NCI-H69 (cell line): ENCODE measurements at regions not wholly inside any gene's neighbourhood (a gene's known extent, or its start where the extent isn't known, plus 50 kb on each side); places are given as distances from the start of the nearest gene placed in this dataset.
"Not testable (repeated sequence)": the region's sequence is repeated elsewhere in the genome, so short reads cannot be mapped to it uniquely, and the experiment has no call there.

Source experiments
- DNase-seq: peaks from one replicate; lab custom pipeline; 2025; lab: John Stamatoyannopoulos, UW

DNA sequence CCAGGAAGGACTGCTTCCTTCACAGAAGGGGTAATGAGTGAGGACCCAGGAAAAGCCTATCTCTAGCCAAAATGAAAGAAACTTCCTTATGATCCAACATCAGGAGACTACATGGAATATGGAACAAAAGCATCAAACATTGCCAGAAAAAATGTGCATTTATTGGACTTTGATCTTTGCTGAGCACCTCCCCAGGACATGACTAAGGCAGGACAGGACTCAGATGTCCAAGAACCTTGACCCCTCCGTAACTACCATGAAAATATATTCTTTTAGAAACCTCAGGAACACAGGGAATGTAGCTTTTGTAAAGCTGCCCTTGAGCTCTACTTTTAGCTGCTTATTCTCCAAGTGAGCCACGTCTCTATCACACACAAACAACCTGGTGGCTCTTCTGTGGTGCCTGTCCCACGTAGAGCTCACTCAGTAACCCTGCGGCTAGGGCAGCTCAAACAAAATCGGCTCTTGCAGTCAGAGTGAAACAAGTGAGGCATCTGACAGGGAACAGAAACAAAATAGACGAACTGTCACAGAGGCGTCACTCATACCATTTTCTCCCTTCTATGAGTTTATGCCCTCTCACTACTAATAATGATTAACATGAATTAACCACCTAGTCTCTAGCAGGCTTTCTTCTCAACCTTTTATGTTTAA, 471.5 kb upstream of the API5 start:
- no peak for DNase-seq

DNA sequence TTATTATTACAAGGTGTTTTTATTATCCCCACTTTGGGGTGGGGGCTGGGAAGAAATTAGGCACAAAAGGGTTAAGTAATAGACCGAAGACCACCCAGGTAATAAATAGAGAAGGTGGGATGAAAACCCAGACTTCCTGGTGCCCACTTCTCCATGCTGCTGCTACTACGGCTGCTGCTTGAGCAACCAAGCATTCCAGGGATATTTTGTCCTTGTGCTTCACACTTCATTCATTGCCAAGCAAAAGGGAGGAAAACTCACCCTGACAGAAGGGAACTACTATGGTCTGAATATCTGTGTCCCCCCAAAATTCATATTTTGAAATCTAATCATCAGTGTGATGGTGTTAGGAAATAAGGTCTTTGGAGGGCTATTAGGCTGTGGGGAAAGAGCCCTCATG, 470.9 kb upstream of the API5 start:
- no peak for DNase-seq

DNA sequence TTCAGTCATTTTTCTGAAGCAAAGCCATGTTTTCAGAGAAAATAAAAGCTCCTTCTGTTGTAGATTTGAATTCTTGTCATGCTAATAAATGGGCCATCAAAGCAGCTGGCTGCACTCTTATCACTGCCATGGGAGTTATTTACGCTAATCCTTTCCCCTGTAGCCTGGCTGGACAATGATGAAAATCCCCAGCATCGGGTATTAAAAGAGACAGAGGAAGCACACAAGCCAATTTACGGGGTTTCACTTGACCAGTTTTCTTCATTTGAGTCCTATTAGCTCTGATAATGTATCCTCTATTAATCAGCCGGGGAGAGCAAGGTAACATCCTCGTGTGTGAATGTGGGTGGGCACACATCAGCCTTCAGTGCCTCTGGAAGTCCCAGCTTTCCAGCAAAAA, 470.2 kb upstream of the API5 start:
- no peak for DNase-seq

DNA sequence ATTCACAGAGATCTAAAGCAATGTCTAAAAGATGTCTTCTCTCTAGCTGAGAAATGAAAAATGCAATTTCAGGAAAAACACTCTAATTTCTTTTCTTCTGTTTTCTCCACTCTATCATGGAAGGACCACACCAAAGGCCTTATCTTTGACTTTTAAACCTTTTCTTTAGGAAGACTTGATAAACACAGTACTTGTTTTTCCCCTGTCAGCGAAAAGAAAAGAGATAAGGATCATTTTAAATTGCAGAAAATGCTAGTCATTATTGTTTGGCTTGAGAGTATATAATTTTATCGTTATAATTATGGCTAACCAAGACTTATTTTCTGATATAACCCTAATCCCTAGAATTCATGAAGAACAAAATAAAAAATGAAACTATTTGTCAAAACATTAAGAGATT, 462.4 kb upstream of the API5 start:
- no peak for DNase-seq

DNA sequence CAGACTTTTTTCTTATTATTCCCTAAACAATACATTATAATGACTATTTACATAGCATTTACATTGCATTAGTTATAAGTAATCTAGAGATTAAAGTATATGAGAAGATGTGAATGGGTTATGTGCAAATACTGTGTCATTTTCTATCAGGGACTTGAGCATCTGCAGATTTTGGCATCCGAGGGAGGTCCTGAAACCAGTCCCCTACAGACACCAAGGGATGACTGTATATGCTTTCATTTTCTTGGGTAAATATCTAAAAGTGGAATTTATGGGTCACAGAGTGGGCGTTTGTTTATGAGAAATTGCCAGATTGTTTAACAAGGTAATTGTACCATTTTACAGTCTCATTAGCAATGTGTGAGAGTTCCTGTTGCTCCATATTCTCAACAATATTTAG, 454.5 kb upstream of the API5 start:
- DNase-seq: no peak

DNA sequence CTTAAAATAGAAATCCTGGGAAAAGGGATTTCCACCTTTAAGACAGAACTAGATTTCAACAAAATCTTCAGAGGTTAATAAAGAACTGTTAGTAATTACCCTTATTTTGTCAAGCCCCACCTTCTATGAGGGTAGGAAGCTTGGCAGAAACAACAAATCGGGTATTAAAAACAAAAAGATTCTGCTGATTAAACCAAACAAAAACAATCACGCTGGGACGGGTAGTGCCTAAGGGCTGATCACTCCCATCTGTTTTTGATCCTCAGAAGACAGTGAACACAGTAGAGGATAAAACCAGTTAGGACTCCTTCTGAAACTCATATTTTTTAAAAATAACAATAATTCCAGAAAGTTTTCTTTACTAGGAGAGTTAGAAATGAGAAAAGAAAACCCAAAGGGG, 441.3 kb upstream of the API5 start:
- DNase-seq: peak; percentile 53

DNA sequence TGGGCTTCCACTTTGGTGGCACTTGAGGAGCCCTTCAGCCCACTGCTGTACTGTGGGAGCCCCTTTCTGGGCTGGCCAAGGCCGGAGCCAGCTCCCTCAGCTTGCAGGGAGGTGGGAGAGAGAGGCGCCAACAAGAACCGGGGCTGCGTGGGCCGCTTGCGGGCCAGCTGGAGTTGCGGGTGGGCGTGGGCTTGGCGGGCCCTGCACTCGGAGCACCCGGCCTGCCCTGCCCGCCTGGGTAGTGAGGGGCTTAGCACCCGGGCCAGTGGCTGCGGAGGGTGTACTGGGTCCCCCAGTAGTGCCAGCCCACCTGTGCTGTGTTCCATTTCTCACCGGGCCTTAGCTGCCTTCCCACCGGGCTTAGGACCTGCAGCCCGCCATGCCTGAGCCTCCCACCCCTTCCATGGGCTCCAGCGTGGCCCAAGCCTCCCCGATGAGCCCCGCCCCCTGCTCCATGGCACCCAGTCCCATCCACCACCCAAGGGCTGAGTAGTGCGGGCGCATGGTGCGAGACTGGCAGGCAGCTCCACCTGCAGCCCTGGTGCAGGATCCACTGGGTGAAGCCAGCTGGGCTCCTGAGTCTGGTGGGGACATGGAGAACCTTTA, 437.9 kb upstream of the API5 start:
- DNase-seq: not testable (repeated sequence)

DNA sequence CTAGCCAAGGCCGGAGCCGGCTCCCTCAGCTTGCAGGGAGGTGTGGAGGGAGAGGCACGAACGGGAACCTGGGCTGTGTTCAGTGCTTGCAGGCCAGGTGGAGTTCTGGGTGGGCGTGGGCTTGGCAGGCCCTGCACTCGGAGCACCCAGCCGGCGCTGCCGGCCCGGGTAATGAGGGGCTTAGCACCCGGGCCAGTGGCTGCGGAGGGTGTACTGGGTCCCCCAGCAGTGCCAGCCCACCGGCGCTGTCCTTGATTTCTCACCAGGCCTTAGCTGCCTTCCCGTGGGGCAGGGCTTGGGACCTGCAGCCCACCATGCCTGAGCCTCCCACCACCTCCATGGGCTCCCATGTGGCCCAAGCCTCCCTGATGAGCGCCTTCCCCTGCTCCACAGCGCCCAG, 430.5 kb upstream of the API5 start:
- not testable (repeated sequence) for DNase-seq

DNA sequence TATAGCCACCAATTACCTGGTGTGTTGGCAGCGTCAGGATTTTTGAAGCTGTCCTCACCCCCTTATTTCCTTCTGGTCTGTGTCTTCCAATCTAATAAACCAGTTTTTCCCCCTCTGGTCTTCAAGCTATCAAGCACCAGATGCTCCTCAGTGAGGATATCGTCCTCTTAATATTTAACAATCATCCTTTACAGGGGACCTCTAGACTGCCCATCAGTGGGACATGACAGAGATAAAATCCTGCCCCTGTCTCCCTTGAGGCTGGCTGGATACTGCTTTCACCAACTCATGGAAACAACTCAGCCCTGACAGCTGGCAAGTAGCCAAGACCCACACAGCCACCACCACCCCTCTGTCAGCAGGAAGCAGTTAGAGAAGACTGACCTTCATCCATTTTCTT, 421.0 kb upstream of the API5 start:
- DNase-seq: peak; percentile 75

DNA sequence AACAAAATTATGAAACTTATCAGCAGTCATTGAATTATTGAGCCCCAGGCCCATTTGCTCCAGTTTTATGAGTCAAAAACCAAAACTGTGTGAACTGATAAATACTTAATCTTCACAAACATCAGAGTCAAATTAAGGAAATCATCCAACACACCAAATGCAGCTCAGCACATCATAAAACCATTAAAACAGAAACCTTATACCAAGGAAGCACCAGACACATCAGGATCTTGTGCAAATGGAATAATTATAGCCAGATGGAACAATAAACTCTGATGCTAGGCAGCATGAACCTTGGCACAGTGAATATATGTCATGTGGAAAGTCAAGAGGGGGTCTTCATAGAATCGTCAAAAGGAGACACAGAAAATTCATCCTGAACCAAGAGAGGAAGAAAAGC, 410.7 kb upstream of the API5 start:
- peak; percentile 76 for DNase-seq

DNA sequence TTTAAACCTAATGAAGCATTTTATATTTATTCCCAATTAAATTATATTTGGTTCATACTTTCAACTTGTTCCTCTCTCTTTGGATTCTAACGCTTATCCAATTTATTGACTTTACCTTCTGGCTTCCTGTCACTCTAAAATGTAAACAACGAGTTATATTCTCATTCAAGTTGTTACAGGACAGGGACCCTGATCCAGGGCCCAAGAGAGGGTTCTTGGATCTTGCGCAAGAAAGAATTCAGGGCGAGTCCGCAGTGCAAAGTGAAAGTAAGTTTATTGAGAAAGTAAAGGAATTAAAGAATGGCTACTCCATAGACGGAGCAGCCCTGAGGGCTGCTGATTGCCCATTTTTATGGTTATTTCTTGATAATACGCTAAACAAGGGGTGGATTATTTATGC, 405.6 kb upstream of the API5 start:
- DNase-seq: no peak

DNA sequence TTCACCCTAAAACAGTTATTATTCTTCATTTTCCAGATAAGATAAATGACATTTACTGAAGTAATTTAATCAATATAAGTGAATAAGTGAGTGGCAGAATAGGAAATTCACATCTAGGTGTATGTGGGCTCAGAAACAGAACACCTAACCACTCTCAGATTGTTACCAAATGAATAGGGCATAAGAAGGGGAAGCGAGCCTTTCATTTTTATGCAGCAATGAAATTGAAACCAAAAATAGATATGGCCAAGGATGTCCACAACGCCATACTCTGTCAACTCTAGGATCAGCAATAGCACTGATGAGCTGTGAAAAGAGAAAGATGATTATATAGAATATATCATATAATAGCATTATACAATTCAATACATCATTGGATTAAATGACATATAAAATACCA, 398.1 kb upstream of the API5 start:
- no peak for DNase-seq

DNA sequence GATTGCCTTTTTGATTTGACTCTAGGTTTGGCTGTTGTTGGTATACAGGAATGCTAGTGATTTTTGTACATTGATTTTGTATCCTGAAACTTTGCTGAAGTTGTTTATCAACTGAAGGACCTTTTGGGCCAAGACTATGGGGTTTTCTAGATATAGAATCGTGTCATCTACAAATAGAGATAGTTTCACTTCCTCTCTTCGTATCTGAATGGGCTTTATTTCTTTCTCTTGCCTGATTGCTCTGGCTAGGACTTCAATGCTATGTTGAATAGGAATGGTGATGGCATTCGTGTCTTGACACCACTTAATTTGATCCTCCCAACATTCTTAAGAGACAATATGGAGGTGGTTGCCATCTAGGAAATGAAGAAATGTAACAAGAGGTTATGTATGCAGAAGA, 388.1 kb upstream of the API5 start:
- no peak for DNase-seq

DNA sequence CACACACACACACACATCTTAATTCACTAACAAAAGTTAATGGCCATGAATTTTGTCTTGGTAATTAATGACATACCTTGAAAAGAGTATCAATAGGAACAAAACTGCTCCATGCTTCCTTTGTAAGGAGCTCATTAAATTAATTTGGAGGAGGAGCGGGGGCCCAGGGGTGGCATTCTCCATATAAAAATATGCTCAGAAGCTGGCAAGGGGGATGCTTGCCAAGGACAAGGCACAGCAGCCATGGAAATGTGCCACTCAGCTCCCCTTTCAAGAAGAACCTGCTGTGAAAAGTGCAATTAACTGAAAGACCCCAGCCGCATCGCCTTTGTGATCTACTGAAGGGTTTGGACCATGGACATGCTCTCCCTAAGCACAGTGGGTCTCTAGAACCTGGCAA, 385.9 kb upstream of the API5 start:
- DNase-seq: peak; percentile 80

DNA sequence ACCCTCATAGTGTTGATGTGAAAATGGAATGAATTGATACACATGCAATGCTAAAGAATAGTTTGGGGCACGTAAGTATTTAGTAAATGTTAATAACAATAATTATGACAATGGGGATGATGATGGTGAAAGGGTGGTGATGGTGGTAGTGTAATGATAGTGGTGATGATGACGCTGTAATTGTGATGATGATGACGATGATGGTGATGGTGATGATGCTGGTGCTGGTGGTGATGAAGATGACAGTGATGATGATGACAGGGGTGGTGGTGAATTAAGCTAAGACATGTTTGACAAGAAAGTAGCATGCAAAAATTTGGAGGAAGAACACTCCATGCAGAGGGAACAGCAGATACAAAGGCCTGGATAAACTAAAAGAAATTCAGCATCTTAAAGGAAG, 364.4 kb upstream of the API5 start:
- DNase-seq: no peak

DNA sequence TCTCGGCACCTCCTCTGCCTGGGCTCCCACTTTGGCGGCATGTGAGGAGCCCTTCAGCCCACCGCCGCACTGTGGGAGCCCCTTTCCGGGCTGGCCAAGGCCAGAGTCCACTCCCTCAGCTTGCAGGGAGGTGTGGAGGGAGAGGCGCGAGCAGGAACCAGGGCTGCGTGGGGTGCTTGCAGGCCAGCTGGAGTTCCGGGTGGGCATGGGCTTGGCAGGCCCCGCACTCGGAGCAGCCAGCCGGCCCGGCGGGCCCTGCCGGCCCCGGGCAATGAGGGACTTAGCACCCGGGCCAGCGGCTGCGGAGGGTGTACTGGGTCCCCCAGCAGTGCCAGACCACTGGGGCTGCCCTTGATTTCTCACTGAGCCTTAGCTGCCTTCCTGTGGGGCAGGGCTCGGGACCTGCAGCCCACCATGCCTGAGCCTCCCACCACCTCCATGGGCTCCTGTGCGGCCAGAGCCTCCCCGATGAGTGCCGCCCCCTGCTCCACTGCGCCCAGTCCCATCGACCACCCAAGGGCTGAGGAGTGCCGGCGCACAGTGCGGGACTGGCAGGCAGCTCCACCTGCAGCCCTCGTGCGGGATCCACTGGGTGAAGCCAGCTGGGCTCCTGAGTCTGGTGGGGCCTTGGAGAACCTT, 361.9 kb upstream of the API5 start:
- DNase-seq: not testable (repeated sequence)

DNA sequence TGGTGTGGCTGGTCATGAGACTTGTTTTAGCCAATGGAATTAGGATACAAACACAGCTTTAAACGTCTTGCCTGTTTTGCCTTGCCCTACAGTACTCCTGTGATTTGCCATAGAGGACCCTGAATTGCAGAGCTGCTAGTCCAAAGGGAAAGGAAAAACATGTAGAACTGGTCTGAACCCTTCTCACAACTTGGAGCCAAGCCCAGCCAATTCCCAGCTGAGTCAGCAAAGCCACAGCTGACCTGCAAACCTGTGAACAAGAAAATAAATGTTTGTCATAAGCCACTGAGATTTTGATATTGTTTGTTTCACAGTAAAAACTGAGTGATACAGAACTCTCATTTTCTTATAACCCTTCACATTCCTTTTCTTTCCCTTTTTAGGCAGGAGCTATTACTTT, 360.5 kb upstream of the API5 start:
- no peak for DNase-seq

DNA sequence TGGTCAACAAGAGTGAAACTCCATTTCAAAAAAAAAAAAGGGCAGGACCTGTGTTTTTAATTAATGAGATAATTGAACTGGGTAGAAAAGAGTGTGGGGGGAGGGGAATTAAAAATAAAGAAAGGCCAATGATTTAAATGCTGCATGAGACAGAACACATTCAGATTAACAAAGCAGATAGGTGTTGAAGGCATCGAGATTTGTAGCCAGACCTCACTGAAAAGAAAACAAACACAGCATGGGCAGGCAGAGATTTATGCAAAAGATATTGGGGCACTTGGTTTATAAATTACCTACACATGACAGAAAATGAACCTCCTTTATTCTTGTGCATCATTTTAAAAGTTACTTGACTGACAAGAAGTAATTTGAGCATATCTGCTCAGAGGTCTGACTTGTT, 354.0 kb upstream of the API5 start:
- DNase-seq: no peak

DNA sequence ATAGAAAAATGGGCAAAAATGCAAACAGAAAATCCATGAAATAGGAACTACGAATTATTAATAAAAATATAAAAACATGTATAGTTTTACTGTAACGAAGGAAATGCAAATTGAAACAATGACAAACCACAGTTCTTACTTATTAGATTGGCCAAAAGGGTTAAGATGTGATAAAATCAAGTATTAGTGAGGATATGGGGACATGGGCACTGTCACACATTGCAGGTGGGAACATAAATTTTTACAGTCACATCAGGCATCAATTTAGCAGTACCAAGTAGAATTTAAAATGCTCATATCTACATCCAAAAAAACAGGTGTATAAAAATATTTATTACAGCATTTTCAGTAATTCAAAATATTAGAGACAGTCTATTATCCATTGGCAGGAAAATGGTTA, 353.2 kb upstream of the API5 start:
- DNase-seq: no peak

DNA sequence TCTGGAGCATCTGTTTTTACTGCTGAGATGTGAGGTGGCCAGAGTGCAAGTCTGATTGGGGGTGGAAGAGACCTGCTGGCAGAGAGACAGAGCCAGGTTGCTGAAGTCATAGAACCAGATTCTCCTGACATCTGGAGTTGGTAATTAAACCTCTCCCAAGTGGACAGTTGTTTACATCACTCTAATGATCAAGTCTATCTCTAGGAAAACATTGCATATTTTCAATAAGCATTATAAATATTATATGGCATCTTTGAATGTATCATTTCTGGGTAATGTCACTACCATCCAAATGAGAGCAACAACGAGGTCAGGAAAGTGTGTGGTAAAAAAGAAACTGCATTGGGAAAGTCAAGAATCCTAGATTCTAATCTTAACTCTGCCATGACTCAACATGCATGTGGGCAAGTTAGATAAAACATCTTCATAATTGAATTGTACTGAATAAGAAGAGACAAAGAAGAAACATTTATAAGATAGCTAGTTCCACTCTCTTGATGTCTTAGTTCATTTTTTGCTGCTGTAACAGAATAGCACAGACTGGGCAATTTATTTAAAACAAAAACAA, 351.2 kb upstream of the API5 start:
- peak; percentile 28 for DNase-seq

DNA sequence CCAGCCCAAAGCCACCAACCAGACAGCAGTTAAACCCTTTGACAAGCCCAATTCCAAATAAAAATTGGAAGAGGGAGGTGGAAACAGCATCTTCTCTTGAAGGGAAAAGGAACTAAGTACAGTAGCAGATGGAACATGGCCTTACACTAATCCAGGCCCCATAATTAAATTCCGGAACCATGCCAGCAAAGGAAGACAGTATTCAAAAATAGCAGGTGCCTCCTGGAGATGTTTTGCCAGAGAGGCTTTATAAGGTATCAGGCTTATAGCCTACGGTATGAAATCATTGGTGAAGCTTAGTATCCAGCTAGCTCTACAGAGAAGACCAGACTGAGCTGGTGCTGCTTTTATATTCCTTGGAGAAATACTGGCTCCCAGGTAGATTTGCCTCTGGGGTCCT, 344.1 kb upstream of the API5 start:
- peak; percentile 77 for DNase-seq

DNA sequence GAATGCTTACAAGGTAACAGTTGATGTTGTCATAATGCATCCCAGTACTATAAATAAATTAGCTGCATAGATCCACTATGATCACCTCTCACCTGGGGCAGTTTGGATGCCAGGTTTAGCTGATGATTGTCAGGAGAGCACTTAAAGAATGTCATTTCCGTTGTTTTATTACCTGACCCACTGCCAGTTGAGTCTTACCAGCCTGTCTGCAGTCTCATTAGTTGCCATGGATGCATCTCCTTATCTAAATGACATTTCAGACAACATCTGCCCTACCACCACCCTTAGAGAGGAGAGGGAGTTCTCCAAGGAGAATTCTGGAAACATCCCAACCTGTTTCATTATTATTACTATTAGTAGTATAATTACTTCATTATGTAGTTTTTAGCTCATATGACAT, 339.1 kb upstream of the API5 start:
- peak; percentile 79 for DNase-seq

DNA sequence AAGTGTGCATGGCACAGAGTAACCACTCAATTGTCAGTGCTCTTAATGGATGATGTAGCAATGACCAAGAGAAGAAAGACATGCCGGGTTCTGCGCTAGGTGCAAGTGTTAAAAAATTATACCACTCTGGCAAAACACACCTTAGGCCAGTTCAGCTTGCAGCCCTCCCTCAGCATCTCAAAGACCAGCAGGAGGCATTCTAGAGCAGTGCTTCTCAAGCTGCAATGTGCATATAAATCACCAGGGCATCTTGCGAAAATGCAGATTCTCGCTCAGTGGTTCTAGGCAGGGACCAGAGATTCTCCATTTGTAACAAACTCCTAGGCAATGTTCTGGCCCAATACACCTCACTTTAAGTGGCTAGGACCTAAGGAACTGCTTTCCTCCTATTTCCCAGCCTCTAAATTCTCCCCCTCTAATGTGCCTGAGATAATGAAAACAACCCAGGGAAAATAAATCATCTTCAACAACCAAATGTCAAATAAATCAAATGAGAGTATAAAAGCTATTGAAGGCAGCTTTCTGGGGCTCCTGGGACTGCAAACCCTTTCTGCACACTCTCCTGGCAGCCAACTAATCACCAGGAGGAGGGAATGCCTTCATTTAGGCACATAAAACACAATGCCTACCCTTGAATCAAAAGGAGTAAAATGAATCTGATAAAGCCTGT, 337.2 kb upstream of the API5 start:
- peak; percentile 50 for DNase-seq
